Stimulated activated CD4-positive, alpha-beta T cell treated with anti-CD3 and anti-CD28 coated beads, TNF-alpha, amount 100 ng/mL, for 1 hour (primary cell): ENCODE measurements at regions not wholly inside any gene's neighbourhood (a gene's known extent, or its start where the extent isn't known, plus 50 kb on each side); places are given as distances from the start of the nearest gene placed in this dataset.

Experiments used
- DNase-seq, 3 donors: peaks; one replicate each; pipeline ENCODE4 v3.0.0-alpha.2; 2020; ENCODE audit warnings: low read depth in 3 of 3, low spot score in 1 of 3

DNA sequence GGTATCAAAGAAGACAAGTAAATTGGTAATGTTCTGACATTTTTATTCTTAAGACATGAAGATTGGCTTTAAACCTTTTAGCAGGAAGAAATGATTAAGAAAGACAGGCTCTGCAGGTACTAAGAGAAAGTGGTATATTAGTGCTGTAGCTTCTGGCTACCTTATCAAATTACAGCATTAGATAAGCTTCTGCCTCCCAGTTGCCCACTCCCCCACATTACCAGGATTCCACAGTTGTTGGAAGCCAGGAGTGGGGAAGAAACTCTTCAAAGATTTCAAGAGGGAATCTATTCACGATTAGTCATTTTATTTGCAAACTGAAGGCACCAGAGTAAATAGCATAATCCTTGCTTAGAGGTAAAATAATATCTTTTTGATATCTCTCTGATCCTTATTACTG, 274.9 kb downstream of the LMO4 start:
- DNase-seq, result no peak

GRCh38 chr1:87612956-87613355, 284.3 kb downstream of the LMO4 start:
- DNase-seq, result no peak

DNA sequence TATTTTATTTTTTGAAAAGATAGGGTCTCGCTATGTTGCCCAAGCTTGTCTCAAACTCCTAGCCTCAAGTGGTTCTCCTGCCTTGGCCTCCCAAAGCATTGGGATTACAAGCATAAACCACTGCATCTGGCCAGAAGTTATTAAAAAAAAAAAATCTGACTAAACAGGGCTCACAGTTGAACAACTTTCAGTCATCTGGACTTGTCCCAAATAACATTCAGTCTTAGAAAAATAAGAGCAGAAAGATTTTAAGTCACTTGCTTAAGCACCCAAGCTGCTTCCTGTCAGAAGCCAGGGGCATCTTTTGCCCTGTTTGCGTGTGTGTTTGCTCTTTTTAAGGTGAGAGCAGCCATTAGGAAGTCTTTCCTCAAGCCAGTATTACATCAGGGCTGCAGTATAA, 286.8 kb downstream of the LMO4 start:
- no peak for DNase-seq

DNA sequence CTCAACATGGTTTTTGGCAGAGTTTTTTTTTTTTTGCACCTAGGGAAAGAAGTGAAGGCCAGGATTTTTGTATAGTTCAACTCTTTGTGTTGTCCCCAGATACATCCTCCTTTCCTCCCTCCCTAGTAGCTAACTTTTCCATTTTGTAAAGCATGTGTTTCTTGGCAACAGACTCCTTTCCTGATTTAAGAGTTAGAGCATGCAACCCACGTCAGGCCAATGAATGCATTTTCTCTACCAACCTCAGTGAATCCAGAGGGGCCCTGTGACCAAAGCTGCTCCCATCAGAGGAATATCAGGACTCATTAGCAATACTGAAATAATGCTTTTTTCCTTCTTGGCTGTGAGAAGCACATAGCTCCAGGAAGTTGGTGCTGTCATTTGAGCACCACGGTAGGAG, 287.2 kb downstream of the LMO4 start:
- DNase-seq, result no peak

DNA sequence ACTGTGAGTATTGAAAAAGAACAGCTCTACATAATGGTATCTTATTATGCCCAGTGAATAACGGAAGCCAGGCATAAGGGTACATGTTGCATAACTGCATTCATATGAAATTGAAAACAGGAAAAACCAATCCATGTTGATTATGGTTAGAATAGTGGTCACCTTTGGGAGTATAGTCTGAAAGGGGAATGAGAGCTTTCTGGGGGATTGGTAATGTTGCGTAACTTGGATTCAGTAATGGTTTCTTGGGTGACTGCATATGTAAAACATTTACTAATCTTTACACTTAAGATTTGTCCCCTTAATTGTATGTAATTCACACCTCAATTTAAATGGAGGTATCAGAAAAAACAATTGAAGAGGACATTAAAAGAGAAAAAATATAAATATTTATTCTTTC, 292.1 kb downstream of the LMO4 start:
- no peak for DNase-seq

- no peak for DNase-seq
Observed at GRCh38 chr1:87629673-87630072, 301.0 kb downstream of the LMO4 start.

DNA sequence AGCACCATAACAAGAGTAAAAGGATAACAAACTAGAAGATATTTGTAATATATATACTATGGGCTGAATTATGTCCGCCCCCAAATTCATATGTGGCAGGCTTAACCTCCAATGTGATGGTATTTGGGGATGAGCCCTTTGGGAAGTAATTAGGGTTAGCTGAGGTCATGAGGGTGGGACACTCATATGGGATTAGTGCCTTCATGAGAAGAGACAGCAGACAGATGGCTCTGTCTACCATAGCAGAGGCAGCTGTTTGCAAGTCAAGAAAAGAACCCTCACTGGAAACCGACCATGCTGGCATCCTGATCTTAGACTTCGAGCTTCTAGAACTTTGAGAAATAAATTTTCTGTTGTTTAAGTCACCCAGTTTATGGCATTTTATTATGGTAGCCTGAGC, 303.6 kb downstream of the LMO4 start:
- no peak for DNase-seq

DNA sequence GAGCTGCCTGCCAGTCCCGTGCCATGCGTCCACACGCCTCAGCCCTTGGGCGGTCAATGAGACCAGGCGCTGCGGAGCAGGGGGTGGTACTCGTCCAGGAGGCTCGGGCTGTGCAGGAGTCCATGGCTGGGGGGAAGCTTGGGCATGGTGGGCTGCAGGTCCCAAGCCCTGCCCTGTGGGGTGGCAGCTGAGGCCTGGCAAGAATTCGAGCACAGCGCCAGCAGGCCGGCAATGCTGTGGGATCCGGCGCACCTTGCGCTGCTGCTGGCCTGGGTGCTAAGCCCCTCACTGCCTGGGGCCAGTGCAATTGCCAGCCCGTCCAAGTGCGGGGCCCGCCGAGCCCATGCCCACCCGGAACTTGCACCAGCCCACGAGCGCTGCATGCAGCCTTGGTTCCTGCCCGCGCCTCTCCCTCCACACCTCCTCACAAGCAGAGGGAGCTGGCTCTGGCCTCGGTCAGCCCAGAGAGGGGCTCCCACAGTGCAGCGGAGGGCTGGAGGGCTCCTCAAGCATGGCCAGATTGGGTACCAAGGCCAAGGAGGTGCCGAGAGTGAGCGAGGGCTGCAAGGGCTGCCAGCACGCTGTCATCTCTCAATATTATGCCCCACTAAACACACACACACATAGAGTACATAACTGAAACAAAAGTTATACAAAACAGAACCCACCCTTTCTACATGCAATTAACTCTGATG, 307.7 kb downstream of the LMO4 start:
- DNase-seq, result no peak

GRCh38 chr1:87638636-87639035, 310.0 kb downstream of the LMO4 start:
- no peak for DNase-seq

GRCh38 chr1:87641996-87642395, 313.3 kb downstream of the LMO4 start:
- no peak for DNase-seq

DNA sequence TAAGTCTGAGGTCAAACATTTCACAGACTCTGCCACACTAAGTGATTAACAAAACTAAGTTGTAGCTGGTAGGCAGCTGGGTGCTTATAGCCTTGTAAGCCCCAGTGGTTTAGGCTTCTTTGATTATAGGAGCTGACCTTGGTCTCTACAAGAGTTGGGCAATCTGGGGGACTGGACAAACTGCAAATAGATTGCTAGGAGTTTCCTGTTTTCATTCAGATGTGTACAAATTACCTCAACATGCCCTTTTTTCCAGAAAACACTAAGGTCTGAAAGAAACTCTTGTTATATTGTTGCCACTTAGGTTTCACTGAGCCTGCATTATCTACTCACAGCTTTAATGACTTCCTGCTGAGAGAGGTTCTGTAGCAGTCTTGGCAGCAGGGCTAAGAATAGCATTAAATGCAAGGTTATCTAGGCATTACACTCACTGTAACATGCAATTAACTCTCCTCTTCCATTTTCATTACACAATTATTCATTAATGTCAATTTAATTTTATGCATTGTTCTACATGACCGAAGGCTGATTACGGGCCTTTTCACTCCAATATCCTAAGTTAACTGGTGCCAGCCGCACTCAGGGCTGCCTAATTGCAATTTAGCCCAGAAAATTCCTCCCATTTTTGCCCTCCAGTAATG, 314.0 kb downstream of the LMO4 start:
- DNase-seq, result no peak

- DNase-seq, result no peak
Observed at GRCh38 chr1:87644033-87644578, 315.4 kb downstream of the LMO4 start.

DNA sequence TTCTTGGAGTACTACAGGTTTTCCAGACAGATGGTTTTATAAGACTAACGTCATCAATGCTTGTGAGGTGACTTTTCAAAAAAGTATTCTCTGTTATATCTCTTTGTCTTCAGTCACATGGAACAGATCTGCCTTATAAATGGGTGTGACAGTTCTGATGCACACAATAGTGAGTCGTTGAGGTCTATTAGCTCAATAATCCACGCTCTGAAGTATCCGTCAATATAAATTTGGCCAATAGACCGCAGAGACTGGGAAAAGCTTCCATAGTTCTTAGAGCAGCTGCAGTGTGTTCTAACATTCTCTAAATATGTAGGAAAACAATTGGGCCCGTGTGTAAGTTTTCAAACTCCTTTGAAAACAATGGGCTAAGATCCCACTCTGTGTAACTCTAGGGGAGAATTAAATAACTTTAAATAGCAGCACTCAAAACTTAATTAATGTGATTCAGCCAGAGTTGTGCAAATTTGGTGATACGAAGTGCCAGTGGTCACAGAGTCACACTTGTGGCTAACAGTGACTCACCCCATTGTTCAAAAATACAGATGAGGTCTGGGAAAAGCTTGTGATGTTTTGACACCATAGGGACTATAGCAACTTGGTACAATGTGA, 316.0 kb downstream of the LMO4 start:
- no peak for DNase-seq

DNA sequence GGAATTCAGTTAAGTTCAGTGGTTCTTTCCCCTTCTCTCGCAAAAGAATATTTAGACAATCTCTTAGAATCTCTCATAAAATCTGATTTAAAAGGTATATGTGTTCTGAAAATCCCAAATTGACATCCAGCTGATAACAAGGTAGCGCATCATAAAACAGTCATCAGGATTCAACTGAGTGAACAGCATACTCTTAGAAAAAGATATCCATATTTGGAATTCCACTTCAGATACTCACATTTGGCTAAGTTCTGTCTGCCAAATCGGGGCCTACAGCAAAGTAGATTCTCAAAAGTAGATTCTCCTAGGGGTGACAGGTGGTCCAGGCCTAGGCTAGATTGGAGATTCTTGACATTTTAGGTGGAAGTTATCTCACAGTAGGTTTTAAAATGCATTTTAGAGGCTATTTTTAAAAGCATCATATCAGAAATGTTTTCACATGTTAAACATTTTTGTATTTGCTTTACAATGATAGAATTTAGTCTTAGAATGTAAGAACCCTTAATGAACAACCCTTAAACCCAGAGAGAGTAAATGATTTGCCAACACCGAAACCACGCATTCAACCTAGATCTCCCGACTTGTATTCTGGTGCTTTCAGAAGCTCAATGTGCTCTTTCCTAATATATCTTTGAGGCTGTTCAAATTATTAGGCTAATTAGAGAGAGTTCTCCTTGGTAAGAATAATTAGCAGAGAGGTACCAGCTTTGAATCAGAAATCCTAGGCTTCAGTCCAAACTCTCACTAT, 318.9 kb downstream of the LMO4 start:
- DNase-seq, result no peak

- no peak for DNase-seq
Observed at GRCh38 chr1:87648323-87649119, 319.8 kb downstream of the LMO4 start.

DNA sequence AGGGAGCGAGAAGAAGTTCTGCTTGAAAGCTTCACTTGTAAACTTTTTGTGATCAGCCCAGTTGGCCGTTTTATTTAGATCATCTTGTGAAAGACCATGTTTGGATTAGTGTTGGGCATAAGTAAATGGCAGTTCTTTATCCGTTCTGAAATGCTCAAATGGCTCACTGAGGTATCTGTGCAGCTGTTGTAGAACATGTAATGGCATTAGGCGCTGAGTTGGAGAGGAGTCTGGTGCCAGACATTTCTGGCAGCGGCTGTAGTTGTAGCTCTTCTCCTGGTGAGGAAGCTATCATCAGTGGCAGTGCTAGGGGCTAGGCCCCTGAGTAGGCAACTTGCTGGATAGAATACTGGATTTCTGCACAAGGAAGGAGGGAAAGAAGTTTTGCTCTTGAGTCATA, 321.6 kb downstream of the LMO4 start:
- no peak for DNase-seq

DNA sequence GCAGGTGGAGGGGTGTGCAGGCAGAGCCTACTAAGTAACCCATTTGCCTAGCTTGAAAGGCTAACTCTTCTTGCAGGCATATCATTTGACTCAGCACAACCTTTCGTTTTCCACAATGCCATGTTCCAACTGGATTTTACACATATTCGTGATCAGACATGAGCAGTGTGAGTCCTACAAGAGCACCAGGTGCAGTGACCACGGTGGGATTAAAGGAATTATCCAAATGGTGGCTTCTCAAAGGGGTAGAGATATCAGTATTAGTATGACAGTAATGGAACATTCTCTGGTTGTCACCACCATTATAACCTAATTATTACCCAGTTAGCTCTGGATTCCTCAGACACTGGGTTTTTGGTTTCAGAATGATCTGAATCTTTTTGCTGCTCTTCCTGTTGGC, 323.5 kb downstream of the LMO4 start:
- DNase-seq, result no peak

GRCh38 chr1:87665151-87665550, 336.5 kb downstream of the LMO4 start:
- no peak for DNase-seq

GRCh38 chr1:87666681-87667080, 338.0 kb downstream of the LMO4 start:
- no peak for DNase-seq

- DNase-seq, result no peak
Observed at GRCh38 chr1:87669674-87670073, 341.0 kb downstream of the LMO4 start.

DNA sequence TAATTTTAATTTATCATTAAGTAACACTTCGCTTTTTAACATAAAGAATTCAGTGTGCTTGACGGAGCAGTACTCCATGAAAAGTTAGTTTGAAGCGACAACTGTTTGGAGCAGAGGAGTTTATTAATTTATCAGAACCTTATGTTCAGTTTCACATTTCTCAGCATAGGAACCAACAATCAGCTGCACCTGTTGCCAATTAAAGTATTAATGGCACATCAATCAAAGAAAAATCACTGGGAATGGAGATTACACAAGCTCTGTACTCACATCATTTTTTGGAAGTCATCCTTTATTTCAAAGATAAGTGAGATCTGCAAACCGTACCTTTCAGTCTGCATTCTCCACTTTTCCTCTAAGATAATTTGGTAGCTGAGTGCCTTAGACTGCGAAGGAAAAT, 344.6 kb downstream of the LMO4 start:
- DNase-seq, result no peak
